K562 (cell line): ENCODE measurements at regions not wholly inside any gene's neighbourhood (a gene's known extent, or its start where the extent isn't known, plus 50 kb on each side); places are given as distances from the start of the nearest gene placed in this dataset.

ENCODE experiments used
- ATAC-seq: fragments of 200-7000 bp; cut with Tn5 transposase; 3 replicates; pipeline ENCODE4 v1.9.1; 2020; ENCODE audit warnings: moderate library complexity
- BruUV-seq: library from RNA; stranded (reverse); fragments of 400-500 nt; replicated peaks from 2 replicates; lab custom pipeline; 2021; lab: Mats Ljungman, UMichigan
- CTCF ChIA-PET: fragments of 300-600 bp; formaldehyde crosslinking; extraction: SDS; loops from one replicate; lab custom pipeline; 2021; ENCODE audit warnings: low intra/inter-chr PET ratio; lab: Yijun Ruan, JAX
- POLR2A ChIA-PET: fragments of 300-600, 350-650 bp; sonication (Branson Sonifier 250); formaldehyde crosslinking; extraction: SDS; loops from one replicate; lab custom pipeline; 2021; ENCODE audit warnings: antibody characterized with exemption, inconsistent platforms; lab: Yijun Ruan, JAX
- DNase-seq, 4 experiments: peaks; one replicate each; pipeline versions ENCODE4 v3.0.0 to v3.0.0-alpha.2; 2011 to 2018; ENCODE audit warnings: low spot score in 3 of 4, mixed read lengths in 3 of 4; ENCODE audit errors: extremely low read depth in 1 of 4
- FAIRE-seq: peaks from 2 replicates; lab custom pipeline; 2011; peaks lifted over from hg19 to GRCh38; lab: Jason Lieb, UNC
- H2AFZ ChIP-seq: 2 replicates; pipeline ENCODE4 v1.6.0; 2011; ENCODE audit warnings: low read depth, low read length, control low read depth, inconsistent platforms
- H3K27ac ChIP-seq: fragments of 200-600 bp; 3 replicates; pipeline ENCODE4 v1.8.0; 2011; ENCODE audit warnings: low read depth, mild to moderate bottlenecking, control low read depth, inconsistent platforms, low read length, moderate library complexity, mixed read lengths; ENCODE audit errors: extremely low read depth
- H3K27me3 ChIP-seq, 2 experiments: fragments of 300-600 bp in 1 of 2; 2 replicates in 1 of 2; 3 replicates in 1 of 2; pipeline versions ENCODE4 v1.6.0 to v1.8.0; 2011; ENCODE audit warnings: inconsistent platforms in 2 of 2, low read length in 2 of 2, mild to moderate bottlenecking in 1 of 2, mixed read lengths in 1 of 2, moderate library complexity in 1 of 2; ENCODE audit not compliant: control insufficient read depth in 2 of 2, insufficient read depth in 2 of 2
- H3K36me3 ChIP-seq: fragments of 300-600 bp; 3 replicates; pipeline ENCODE4 v1.8.0; 2011; ENCODE audit warnings: mild to moderate bottlenecking, low read length, inconsistent platforms; ENCODE audit not compliant: control insufficient read depth, insufficient read depth
- H3K4me1 ChIP-seq, 2 experiments: fragments of 200-600 bp in 1 of 2; replicated peaks in 1 of 2; 2 replicates in 1 of 2; 3 replicates in 1 of 2; pipeline versions ENCODE4 v1.5.1 to v1.8.0; 2011; ENCODE audit warnings: inconsistent platforms in 2 of 2, low read length in 2 of 2, mild to moderate bottlenecking in 1 of 2, mixed read lengths in 1 of 2, moderate library complexity in 1 of 2; ENCODE audit not compliant: control insufficient read depth in 2 of 2, insufficient read depth in 2 of 2
- H3K4me2 ChIP-seq: 2 replicates; pipeline ENCODE4 v1.6.1; 2011; ENCODE audit warnings: low read length, control low read depth, inconsistent platforms, mixed read lengths; ENCODE audit not compliant: insufficient read depth
- H3K4me3 ChIP-seq: fragments of 200-600 bp; sonication (generic), shearing (Covaris generic); 2 replicates; pipeline ENCODE4 v1.5.1; 2016; ENCODE audit warnings: control low read depth, inconsistent platforms
- H3K79me2 ChIP-seq: fragments of 200-600 bp; 3 replicates; pipeline ENCODE4 v1.8.0; 2011; ENCODE audit warnings: low read length, inconsistent platforms; ENCODE audit not compliant: control insufficient read depth, insufficient read depth
- H3K9ac ChIP-seq, 2 experiments: 2 replicates each; pipeline versions ENCODE4 v1.6.0 to v1.6.1; 2011; ENCODE audit warnings: low read depth in 2 of 2, low read length in 2 of 2, control low read depth in 1 of 2, inconsistent platforms in 1 of 2, mild to moderate bottlenecking in 1 of 2, mixed read lengths in 1 of 2; ENCODE audit not compliant: insufficient read depth in 1 of 2
- H3K9me1 ChIP-seq: one replicate; pipeline ENCODE4 v1.6.0; 2011; ENCODE audit warnings: inconsistent platforms, mild to moderate bottlenecking, low read length, moderate library complexity; ENCODE audit not compliant: control insufficient read depth, insufficient read depth
- H3K9me3 ChIP-seq: replicated peaks from 2 replicates; pipeline ENCODE4 v1.5.1; 2011; ENCODE audit warnings: low read depth, low read length, inconsistent platforms; ENCODE audit not compliant: control insufficient read depth, insufficient read depth
- H4K20me1 ChIP-seq: replicated peaks from 2 replicates; pipeline ENCODE4 v1.6.1; 2011; ENCODE audit warnings: low read length, inconsistent platforms, mixed read lengths; ENCODE audit not compliant: control insufficient read depth, insufficient read depth
- MTA1 ChIP-seq: fragments of 450-650 bp; IDR thresholded peaks from 2 replicates; pipeline ENCODE4 v1.6.1; 2017; ENCODE audit warnings: borderline replicate concordance
- NFIC ChIP-seq: fragments of 450-650 bp; IDR thresholded peaks from 2 replicates; pipeline ENCODE4 v1.6.1; 2017; ENCODE audit warnings: mild to moderate bottlenecking, inconsistent platforms
- RAD51 ChIP-seq: fragments of 450-650 bp; IDR thresholded peaks from 2 replicates; pipeline ENCODE4 v1.7.1; 2016; ENCODE audit warnings: low read depth, mild to moderate bottlenecking, borderline replicate concordance
- RBM15 ChIP-seq: fragments of 200-400 bp; formaldehyde crosslinking; IDR thresholded peaks from 2 replicates; pipeline ENCODE4 v1.6.1; 2018; ENCODE audit warnings: mild to moderate bottlenecking, low read length, moderate library complexity; ENCODE audit not compliant: insufficient read depth
- XRCC4 ChIP-seq: IDR thresholded peaks from one replicate; pipeline ENCODE4 v1.6.1; 2011; ENCODE audit not compliant: insufficient read depth, insufficient read length; ENCODE audit errors: extremely low read depth
- ZEB2 ChIP-seq: fragments of 450-650 bp; IDR thresholded peaks from 2 replicates; pipeline ENCODE4 v1.6.1; 2016
- WGBS: fragments of 100-300 bp; shearing (Covaris generic); methylation state at CpG from one replicate; pipeline ENCODE4 v1.1.6; 2016; ENCODE audit warnings: low coverage, mixed read lengths; ENCODE audit not compliant: insufficient coverage; ENCODE audit errors: missing lambda C conversion rate; 5-methylcytosine and 5-hydroxymethylcytosine counted together
- in situ Hi-C: fragments of 300-500 bp; cut with MboI; formaldehyde crosslinking; loops from 4 replicates; pipeline ENCODE4 v1.15.0; 2018; ENCODE audit warnings: inconsistent platforms, mixed read lengths
- intact Hi-C: fragments of 100-400 bp; cut with micrococcal nuclease; formaldehyde crosslinking; loops from 2 replicates; pipeline ENCODE4 v1.14.2; 2022

- DNase-seq = no peak
- no peak overlapping the region for H2AFZ ChIP-seq
- TF ChIP-seq RBM15 (no peak), ZEB2 (no peak), XRCC4 (no peak), MTA1 (no peak)
- H3K9ac ChIP-seq = no peak overlapping the region
- no peak overlapping the region for H3K4me2 ChIP-seq
- no peak overlapping the region for H3K4me3 ChIP-seq
- CTCF ChIA-PET = no interaction called here
- POLR2A ChIA-PET = interaction anchor here (0.8 kb wide), 1 partner anchor 876 kb away, joined by 3 read pairs; no protein-coding TSS in a partner anchor
- 2% methylated on average over 3 of the region's 3 CpGs for WGBS
- no peaks in the 10 kb centered on the region for H3K9me1 ChIP-seq
- no peaks in the 10 kb centered on the region for H3K79me2 ChIP-seq
- no peaks in the 10 kb centered on the region for H3K27me3 ChIP-seq
- H3K4me1 ChIP-seq = no peaks in the 10 kb centered on the region
- no peaks in the 10 kb centered on the region for H3K9me3 ChIP-seq
- no TSS peak for BruUV-seq
- in situ Hi-C loops = no loop called here
- no peak for ATAC-seq
- intact Hi-C loops = no loop called here
- no peak for FAIRE-seq
- H3K27ac ChIP-seq = no peak overlapping the region
- H3K36me3 ChIP-seq = no peaks in the 10 kb centered on the region
- no peaks in the 10 kb centered on the region for H4K20me1 ChIP-seq
These were observed 130.4 kb downstream of the IDS start for GRCh38 chrX:149374751-149375150.

- intact Hi-C loops (no loop called here), in situ Hi-C loops (no loop called here)
- Histone ChIP-seq H3K4me3 (no peak overlapping the region), H3K36me3 (no peaks in the 10 kb centered on the region), H3K9ac (no peak overlapping the region), H2AFZ (no peak overlapping the region), H3K4me1 (no peaks in the 10 kb centered on the region), H3K9me3 (no peaks in the 10 kb centered on the region), H3K9me1 (no peaks in the 10 kb centered on the region), H3K79me2 (no peaks in the 10 kb centered on the region), H4K20me1 (no peaks in the 10 kb centered on the region), H3K27me3 (no peaks in the 10 kb centered on the region), H3K4me2 (no peak overlapping the region), H3K27ac (no peak overlapping the region)
- ChIA-PET POLR2A (no interaction called here), CTCF (no interaction called here)
- DNase-seq = no peak
- FAIRE-seq = no peak
- TF ChIP-seq RAD51 (no peak), NFIC (0 out of 2 replicates have a peak, but pooled peaks have one; percentile 16)
- WGBS = 0% methylated on average over 2 of the region's 2 CpGs
- ATAC-seq = no peak
- BruUV-seq = no TSS peak
These were observed 132.2 kb downstream of the IDS start for GRCh38 chrX:149372866-149373265.
